ENCODE measurements at regions not wholly inside any gene's neighbourhood (a gene's known extent, or its start where the extent isn't known, plus 50 kb on each side); places are given as distances from the start of the nearest gene placed in this dataset.

GRCh38 chr19:30663611-30664174 is 291.5 kb downstream of the ZNF536 start:
- TF ChIP-seq REST (IDR thresholded peaks at IDR 0.05; ENCODE audit: insufficient read depth in 1 of 2, low read depth in 2 of 2, low read length in 1 of 2) (no peak), CTCF (IDR thresholded peaks at IDR 0.05) (no peak), TCF7L2 (IDR thresholded peaks at IDR 0.05; ENCODE audit: low read depth, low read length) (no peak), POLR2AphosphoS5 (IDR thresholded peaks at IDR 0.05; ENCODE audit: low read depth, low read length) (no peak), SIN3A (IDR thresholded peaks at IDR 0.05; ENCODE audit: borderline replicate concordance, insufficient read depth, low read depth, low read length) (no peak)

Measured in Panc1 (cell line).